ENCODE measurements at regions not wholly inside any gene's neighbourhood (a gene's known extent, or its start where the extent isn't known, plus 50 kb on each side); places are given as distances from the start of the nearest gene placed in this dataset.

GRCh38 chr3:167895178-167895577 lies 159.7 kb downstream of the SERPINI1 start:
- no peak for DNase-seq (ENCODE audit: low read depth)

GRCh38 chr3:167892205-167892604 lies 156.7 kb downstream of the SERPINI1 start:
- no peak for DNase-seq (ENCODE audit: low read depth)

GRCh38 chr3:167887096-167887495 lies 151.6 kb downstream of the SERPINI1 start:
- no peak for DNase-seq (ENCODE audit: low read depth)

- DNase-seq (ENCODE audit: low read depth) = no peak
These were observed 151.2 kb downstream of the SERPINI1 start for GRCh38 chr3:167886690-167887089.

GRCh38 chr3:167885277-167885676 lies 149.8 kb downstream of the SERPINI1 start:
- no peak for DNase-seq (ENCODE audit: low read depth)

- no peak for DNase-seq (ENCODE audit: low read depth)
These were observed 149.0 kb downstream of the SERPINI1 start for GRCh38 chr3:167884481-167884880.

- DNase-seq (ENCODE audit: low read depth) = no peak
These were observed 147.9 kb downstream of the SERPINI1 start for GRCh38 chr3:167883452-167883851.

- no peak for DNase-seq (ENCODE audit: low read depth)
These were observed 146.6 kb downstream of the SERPINI1 start for GRCh38 chr3:167882057-167882667.

- DNase-seq (ENCODE audit: low read depth) = no peak
These were observed 144.7 kb downstream of the SERPINI1 start for GRCh38 chr3:167880183-167880582.

GRCh38 chr3:167876620-167877281 lies 141.2 kb downstream of the SERPINI1 start:
- DNase-seq (ENCODE audit: low read depth) = peak; percentile 65
